ENCODE measurements at regions not wholly inside any gene's neighbourhood (a gene's known extent, or its start where the extent isn't known, plus 50 kb on each side); places are given as distances from the start of the nearest gene placed in this dataset.

DNA sequence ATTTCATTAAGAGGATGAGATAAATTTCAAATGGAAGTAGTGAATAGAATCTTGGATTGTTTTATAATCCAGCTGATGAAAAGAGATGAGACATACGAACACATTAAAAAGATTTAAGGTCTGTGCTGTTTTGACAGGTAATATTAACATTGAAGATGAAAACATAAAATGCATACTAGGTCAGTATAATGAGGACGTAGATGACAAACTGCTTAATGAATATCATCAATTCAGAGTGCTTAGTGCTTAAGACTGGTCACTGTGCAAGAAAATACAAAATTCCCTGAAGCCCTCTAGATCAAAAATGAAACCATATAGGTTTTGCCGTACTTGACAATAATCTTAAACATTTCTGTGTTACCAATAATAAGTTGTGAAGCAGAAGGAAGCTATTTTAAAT is 173.4 kb upstream of the THRB start:
- no peak for TF ChIP-seq EZH2 (optimal IDR thresholded peaks at IDR 0.05; ENCODE audit: low read depth, low read length)
- TF ChIP-seq, protein P1, sequence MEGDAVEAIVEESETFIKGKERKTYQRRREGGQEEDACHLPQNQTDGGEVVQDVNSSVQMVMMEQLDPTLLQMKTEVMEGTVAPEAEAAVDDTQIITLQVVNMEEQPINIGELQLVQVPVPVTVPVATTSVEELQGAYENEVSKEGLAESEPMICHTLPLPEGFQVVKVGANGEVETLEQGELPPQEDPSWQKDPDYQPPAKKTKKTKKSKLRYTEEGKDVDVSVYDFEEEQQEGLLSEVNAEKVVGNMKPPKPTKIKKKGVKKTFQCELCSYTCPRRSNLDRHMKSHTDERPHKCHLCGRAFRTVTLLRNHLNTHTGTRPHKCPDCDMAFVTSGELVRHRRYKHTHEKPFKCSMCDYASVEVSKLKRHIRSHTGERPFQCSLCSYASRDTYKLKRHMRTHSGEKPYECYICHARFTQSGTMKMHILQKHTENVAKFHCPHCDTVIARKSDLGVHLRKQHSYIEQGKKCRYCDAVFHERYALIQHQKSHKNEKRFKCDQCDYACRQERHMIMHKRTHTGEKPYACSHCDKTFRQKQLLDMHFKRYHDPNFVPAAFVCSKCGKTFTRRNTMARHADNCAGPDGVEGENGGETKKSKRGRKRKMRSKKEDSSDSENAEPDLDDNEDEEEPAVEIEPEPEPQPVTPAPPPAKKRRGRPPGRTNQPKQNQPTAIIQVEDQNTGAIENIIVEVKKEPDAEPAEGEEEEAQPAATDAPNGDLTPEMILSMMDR (IDR thresholded peaks at IDR 0.05; ENCODE audit: low read length), result no peak
- TF ChIP-seq EZH2phosphoT487 (IDR thresholded peaks at IDR 0.05; ENCODE audit: low read length), result no peak
